ENCODE measurements at regions not wholly inside any gene's neighbourhood (a gene's known extent, or its start where the extent isn't known, plus 50 kb on each side); places are given as distances from the start of the nearest gene placed in this dataset.

DNA sequence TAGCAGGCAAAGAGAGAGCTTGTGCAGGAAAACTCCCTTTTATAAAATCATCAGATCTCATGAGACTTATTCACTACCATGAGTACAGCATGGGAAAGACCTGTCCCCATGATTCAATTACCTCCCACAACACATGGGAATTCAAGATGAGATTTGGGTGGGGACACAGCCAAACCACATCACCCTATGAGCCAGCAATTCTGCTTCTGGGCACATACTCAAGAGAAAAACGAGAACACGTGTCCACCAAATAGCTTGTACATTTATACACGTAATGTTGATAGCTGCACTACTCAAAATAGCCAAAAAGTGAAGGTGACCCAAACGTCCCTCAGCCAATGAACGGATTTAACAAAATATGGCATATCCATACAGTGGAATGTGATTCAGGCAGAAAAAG is 94.5 kb upstream of the DHRSX start:
- CTCF ChIA-PET = no interaction called here
- FAIRE-seq (no peak), DNase-seq (ENCODE audit: low read depth, low spot score) (no peak)
- H3K36me3 ChIP-seq (ENCODE audit: control insufficient read depth in 2 of 2, extremely low read depth in 1 of 2, insufficient read depth in 2 of 2, low read length in 2 of 2) = no peaks in the 10 kb centered on the region
- no peak overlapping the region for H2AFZ ChIP-seq (ENCODE audit: low read depth, low read length)
- no peak for TF ChIP-seq POLR2AphosphoS5 (IDR thresholded peaks at IDR 0.05; ENCODE audit: insufficient read depth, low read depth, low read length)
- TF ChIP-seq FOS (IDR thresholded peaks at IDR 0.05; ENCODE audit: borderline replicate concordance, insufficient read depth, low read length) = no peak
- no peak for TF ChIP-seq JUN (IDR thresholded peaks at IDR 0.05; ENCODE audit: borderline replicate concordance, insufficient read depth, insufficient read length, low read depth)
- no peak for TF ChIP-seq MYC (IDR thresholded peaks at IDR 0.05; ENCODE audit: low read depth, low read length)
- no peak for TF ChIP-seq MAX (IDR thresholded peaks at IDR 0.05; ENCODE audit: insufficient read depth, insufficient read length)
- TF ChIP-seq, protein P1, sequence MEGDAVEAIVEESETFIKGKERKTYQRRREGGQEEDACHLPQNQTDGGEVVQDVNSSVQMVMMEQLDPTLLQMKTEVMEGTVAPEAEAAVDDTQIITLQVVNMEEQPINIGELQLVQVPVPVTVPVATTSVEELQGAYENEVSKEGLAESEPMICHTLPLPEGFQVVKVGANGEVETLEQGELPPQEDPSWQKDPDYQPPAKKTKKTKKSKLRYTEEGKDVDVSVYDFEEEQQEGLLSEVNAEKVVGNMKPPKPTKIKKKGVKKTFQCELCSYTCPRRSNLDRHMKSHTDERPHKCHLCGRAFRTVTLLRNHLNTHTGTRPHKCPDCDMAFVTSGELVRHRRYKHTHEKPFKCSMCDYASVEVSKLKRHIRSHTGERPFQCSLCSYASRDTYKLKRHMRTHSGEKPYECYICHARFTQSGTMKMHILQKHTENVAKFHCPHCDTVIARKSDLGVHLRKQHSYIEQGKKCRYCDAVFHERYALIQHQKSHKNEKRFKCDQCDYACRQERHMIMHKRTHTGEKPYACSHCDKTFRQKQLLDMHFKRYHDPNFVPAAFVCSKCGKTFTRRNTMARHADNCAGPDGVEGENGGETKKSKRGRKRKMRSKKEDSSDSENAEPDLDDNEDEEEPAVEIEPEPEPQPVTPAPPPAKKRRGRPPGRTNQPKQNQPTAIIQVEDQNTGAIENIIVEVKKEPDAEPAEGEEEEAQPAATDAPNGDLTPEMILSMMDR (IDR thresholded peaks at IDR 0.05; ENCODE audit: extremely low read depth in 1 of 2, insufficient read depth in 1 of 2, low read depth in 1 of 2, low read length in 2 of 2) = no peak
- TF ChIP-seq GATA2 (IDR thresholded peaks at IDR 0.05; ENCODE audit: insufficient read depth, insufficient read length, low read depth, low read length) = no peak
- TF ChIP-seq EZH2 (IDR thresholded peaks at IDR 0.05; ENCODE audit: borderline replicate concordance, low read depth, low read length, severe bottlenecking) = no peak
- TF ChIP-seq POLR2A (IDR thresholded peaks at IDR 0.05; ENCODE audit: low read depth, low read length) = no peak
- no peak overlapping the region for H3K4me3 ChIP-seq (replicated peaks in 1 of 3; ENCODE audit: insufficient read depth in 1 of 3, low read depth in 1 of 3, low read length in 3 of 3)
- H3K27me3 ChIP-seq (ENCODE audit: control insufficient read depth in 2 of 2, insufficient read depth in 2 of 2, low read length in 2 of 2) = no peaks in the 10 kb centered on the region
- BruUV-seq (replicated peaks) = no TSS peak
- H3K27ac ChIP-seq (ENCODE audit: insufficient read depth, low read depth, low read length) = no peak overlapping the region
- no peak overlapping the region for H3K4me2 ChIP-seq (ENCODE audit: insufficient read depth, low read length)
- dilution Hi-C loops (cut with MboI; ENCODE audit: extremely low pct_ligation_motif_present, low sequenced_read_pairs) = loop anchor here (25.0 kb wide), 1 partner anchor 933 kb away; no protein-coding TSS in a partner anchor
- no peak overlapping the region for H3K9ac ChIP-seq (replicated peaks; ENCODE audit: extremely low read depth, insufficient read depth, low read length)
- H3K4me1 ChIP-seq (ENCODE audit: control insufficient read depth, extremely low read depth, insufficient read depth, low read length) = no peaks in the 10 kb centered on the region
- no peaks in the 10 kb centered on the region for H3K9me3 ChIP-seq (replicated peaks; ENCODE audit: control insufficient read depth, insufficient read depth, low read length)
- no peaks in the 10 kb centered on the region for H3K9me1 ChIP-seq (replicated peaks; ENCODE audit: control insufficient read depth, extremely low read depth, insufficient read depth, low read length)
- no peaks in the 10 kb centered on the region for H4K20me1 ChIP-seq (replicated peaks; ENCODE audit: control insufficient read depth, extremely low read depth, insufficient read depth, low read length)
- intact Hi-C loops (cut with micrococcal nuclease) = no loop called here
- H3K79me2 ChIP-seq (ENCODE audit: control insufficient read depth, insufficient read depth, low read length) = no peaks in the 10 kb centered on the region
- POLR2A ChIA-PET = no interaction called here

All from endothelial cell of umbilical vein (primary cell).